ENCODE measurements at regions not wholly inside any gene's neighbourhood (a gene's known extent, or its start where the extent isn't known, plus 50 kb on each side); places are given as distances from the start of the nearest gene placed in this dataset.

DNA sequence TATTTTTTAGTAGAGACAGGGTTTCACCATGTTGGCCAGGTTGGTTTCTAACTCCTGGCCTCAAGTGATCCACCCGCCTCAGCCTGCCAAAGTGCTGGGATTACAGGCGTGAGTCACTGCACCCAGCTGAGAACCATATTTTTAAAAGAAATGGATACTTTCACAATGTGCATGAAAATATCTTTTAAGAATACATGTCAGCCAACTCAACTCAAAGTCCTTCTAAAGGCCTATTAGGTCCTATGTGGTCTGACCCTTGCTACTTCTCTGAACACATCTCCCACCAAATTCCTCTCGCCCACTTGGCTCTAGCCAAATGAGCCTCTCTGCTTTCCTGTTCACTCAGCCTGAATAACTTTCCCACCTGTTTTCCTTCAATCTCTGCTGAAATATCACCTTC is 119.6 kb downstream of the MTX2 start:
- DNase-seq (ENCODE audit: low spot score) (no peak), FAIRE-seq (no peak)

DNA sequence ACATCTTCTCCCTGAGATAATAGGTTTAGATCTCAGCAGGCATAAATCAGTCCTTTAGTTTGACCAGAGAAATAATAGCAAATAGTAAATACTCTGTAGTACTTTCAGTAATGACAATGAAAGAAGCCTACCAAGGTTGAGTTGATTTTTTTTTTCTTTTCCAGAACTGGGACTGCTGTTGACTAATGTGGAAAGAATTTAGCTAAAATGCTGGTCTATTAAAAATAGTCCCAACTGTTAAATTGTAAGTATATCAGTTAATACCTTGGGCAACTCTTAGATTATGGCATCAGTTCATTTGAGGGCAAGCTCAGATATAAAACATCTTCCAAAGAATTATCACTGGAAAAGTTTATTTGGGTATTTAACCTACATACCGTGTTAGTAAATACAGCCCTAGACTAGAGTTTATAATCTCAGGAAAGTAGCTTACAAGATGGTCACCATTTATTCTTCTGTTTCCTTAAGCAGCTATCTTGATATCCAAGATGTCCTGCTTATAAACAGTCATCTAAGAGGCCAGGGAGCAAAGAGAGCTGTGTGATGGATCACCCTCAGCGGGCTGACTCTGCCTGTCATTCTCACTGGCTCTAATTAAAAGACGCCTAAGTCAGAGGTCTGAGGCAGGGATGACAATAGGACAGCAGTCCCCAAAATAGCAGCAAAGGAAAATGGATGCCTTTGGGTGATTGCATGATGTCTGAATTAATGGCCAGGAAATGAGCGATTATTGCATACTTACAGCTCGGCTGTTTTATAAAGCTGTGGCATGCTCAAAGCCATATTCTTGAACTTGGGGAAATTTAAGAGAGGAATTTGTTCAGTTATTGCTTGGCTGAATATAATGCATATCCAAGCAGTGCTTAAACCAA is 121.3 kb downstream of the MTX2 start:
- FAIRE-seq (no peak), DNase-seq (ENCODE audit: low spot score) (no peak)

DNA sequence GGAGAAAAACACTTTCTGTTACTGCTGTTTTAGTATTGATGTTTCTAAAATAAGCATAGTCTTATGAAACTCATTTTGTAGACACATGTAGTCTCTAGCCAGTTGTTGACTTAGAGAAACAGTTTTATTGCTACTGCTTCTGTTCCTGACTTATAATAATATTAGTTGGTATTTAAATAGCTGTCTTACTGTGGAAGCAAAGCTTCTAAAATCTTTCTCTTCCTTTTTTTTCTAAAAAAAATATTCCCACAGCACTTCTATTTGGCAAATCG is 121.8 kb downstream of the MTX2 start:
- DNase-seq (ENCODE audit: low spot score) (no peak), FAIRE-seq (no peak)

DNA sequence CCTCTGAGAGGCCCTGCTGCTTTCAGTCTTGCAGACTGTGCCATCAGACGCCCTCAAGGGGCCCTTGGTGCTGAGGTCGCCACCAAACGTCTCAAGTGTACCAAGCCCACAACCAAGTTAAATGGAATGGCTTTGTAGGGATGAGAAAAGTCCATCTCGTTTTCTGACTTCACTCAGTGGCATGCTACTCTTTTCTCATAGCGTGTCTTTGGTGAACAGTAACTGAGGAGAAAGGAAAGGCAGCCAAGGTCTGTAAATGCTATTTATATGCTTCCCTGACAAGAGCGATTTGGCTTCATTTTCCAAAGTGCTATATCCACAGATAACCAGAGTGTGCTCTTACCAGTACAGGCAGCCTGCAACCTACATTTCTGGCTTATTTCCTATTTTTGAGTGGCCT is 123.0 kb downstream of the MTX2 start:
- DNase-seq (ENCODE audit: low spot score) (no peak), FAIRE-seq (no peak)

DNA sequence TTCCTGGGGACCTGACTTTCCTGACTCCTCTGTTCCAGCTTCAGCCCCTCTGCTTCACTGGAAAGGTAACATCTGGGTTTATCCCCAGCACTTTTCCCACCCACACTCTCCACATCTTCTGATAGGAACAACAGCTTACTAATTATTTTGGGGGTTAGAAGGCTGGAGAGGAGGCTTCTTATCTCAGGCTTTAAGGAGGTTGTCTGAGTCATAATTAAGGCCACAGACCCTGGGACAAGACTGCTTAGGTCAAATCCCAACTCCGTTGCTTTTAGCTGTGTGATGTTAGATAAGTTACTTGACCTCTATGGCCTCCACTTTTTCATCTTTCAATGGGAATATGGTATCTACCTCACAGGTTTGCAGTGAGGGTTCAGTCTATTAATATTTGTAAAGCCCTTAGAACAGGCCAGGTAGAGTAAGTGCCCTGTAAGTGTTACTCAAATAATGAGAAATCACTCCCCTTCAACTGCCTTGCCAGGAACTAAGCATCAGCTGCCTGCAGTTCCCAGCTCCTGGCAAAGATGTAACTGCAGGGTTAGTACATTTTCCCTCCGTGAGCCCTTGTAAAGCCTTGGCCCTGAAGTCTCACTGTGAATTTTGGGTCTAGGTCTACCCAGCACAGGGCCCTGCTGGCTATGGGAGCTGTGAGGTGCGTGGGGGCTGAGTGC is 123.6 kb downstream of the MTX2 start:
- DNase-seq (ENCODE audit: low spot score): no peak
- FAIRE-seq: no peak

DNA sequence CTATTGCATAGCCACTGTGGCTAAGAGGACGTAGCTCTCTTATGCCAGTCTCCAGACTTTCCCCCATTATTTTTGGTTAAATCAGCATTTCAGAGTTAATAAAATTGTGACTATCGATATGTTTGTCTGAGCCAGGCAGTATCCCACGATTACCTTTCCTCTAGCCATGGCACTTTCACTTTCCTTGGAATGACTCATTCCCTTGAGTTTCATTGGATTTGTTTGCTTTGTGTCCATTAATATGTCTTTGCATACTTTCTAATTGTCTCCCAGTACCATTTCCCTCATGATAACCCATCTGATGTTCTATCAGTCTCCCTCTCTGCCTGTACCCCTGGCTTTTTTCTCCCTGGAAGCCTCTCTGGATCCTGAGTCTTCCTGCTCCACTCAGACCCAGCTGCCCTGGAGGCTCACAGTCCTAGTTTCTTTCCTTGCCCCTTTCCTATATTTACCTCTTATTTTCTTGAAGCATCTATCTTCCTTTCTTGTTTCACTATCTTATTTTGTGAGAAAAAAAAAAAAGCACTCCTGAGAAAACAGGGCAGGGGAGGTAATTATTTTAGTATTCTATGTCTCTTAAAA is 126.1 kb downstream of the MTX2 start:
- DNase-seq (ENCODE audit: low spot score) (peak; percentile 21), FAIRE-seq (no peak)

DNA sequence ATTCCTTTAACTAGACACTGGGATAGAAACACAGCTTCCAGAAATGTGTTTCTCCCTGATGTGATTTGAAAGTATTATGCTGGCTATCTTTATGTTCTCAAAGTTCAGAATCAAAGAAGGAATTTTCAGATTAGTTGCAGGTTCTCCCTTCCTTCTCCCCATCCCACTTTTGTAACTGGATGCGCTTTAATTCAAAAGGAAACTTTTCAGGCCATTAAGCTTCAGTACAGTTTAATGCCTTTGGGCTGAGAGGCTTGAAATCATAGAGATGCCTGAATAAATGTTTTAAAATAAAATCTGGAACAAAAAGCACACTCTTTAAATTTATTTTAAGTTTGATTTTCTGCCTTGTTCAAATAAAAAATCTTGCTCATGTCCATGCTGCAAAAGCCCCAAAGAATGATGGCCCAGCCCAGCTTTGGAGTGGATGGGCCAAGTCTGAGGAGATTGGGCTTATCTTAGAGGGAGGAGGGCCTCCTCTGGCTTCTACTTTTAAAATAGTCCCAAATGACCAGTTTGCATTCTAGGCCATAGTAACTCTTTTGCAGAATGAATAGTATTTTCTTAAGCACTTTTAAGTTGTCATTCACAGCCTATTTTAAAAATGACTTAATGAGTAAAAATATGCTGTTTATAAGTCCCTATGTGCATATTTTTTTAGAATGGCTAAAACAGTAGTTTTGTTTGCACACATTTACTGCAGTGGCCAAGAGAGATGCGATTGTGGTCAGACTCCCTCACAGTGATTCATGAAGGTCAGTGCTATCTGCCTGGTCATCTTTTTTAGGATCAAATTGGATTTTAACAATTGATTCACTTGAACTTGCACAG is 129.2 kb downstream of the MTX2 start:
- no peak for FAIRE-seq
- DNase-seq (ENCODE audit: low spot score): no peak

DNA sequence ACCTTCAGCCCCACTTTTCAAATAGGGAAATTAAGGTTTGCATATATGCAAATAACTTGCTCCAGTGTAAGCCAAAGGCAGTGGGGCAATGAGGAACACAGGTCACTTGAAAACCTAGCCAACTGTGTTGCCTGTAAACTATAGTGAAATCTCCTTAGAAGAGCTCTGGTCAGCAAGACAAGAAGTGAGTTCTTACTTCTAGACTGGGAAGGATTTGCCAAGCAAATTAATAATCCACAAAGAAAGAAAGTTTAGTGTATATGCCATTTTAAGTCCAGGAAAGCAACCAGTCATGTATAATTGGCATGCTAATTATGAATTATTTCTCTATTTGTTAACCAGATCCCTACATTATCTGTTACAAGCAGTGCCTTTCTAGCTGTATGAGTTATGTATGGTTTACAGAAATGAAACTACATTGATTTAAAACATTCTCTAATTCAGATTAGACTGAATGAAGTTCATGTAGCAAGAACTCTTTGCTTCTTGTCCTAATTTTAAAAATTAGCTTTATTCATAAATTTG is 129.9 kb downstream of the MTX2 start:
- FAIRE-seq (no peak), DNase-seq (ENCODE audit: low spot score) (no peak)

DNA sequence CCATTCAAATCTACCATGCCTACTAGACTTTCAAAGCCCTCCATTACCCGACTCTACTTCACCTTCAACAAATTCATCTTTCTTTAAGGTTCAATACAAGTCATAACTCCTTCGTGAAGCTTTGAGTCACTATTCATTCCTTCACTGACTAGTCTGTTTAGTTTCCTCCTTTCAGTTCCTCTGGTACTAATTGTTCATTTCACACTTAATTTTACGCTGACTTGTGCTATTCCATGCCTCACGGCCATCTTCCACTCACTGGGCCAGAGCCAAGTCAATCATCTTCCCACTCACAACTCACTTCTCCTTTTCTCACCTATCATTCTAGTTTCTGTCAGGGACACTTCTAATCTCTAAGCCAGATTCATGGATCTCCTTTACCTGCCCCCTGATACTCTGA is 136.2 kb downstream of the MTX2 start:
- no peak for FAIRE-seq
- no peak for DNase-seq (ENCODE audit: low spot score)

DNA sequence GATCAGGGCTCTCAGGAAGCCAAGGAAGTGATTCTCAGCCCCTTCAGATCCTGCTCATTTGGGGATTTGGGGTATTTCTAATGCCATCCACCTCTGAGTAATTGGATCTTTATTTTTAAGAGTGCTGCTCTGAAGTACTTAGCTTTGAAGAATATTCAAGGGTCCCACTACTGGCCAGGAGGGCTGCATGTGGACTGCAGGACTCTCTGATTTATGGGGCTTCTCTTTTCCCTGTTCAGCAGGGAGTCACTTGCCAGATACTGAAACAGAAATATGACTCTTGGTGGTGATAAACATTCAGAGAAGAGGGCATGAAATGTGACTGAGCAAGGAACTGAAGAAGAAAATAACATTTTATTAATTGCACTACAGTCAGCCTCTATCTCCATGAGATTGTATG is 138.5 kb downstream of the MTX2 start:
- FAIRE-seq (no peak), DNase-seq (ENCODE audit: low spot score) (no peak)

DNA sequence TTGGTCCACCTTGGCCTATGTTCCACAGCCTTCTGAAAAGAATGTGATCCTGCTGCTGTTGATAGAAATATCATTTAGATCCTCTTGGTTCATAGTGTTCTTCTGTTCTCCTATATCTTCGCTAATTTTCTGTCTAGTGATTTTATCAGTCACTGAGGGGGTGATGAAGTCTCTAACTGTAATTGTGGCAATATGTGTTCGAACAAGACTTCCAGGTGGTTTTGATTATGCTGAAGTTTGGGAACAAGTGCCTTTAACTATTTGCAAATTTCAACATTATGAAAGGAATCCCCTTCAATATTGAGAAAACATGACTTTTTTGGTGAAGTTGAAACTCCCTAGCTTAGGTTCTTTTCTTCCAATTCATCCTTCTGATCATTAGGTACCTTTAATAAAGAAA is 140.4 kb downstream of the MTX2 start:
- FAIRE-seq: no peak
- DNase-seq (ENCODE audit: low spot score): no peak

DNA sequence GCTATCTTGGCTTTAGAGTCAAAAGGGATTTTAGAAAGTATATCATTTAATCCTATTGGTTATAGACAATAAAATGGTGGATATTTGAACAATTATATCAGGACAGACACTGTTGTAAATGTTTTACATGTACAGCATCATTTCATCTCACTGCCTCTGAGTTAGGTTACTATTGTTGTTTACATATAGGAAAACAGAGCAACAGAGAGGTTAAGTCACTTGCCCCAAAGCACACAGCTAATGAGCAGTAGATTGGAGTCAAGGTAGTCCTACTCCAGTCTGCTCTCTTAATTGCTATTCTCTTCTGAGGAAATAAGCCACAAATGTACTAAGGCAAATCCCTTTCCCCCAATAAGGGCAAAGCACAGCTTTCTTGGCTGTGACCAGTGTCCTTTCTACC is 142.9 kb downstream of the MTX2 start:
- DNase-seq (ENCODE audit: low spot score): no peak
- no peak for FAIRE-seq

DNA sequence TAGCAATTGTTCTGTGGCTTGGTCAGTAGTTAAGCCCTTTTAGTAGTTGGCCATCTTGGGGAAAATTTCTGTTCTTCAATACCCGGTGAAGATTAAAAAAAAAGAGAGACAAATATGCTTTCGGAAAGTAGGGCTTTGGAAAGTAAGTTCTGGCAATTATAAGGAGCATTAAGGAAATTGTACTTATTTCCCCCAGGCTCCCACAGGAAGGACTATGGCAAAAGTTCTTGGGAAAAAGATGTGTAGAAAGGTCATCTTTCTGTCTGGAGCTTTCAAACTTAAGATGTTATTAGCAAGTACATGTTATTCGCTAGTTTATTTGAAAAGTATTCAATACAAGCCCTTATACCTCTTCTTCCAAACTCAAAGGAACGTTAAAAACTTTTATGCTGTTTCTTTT is 144.5 kb downstream of the MTX2 start:
- no peak for FAIRE-seq
- no peak for DNase-seq (ENCODE audit: low spot score)

DNA sequence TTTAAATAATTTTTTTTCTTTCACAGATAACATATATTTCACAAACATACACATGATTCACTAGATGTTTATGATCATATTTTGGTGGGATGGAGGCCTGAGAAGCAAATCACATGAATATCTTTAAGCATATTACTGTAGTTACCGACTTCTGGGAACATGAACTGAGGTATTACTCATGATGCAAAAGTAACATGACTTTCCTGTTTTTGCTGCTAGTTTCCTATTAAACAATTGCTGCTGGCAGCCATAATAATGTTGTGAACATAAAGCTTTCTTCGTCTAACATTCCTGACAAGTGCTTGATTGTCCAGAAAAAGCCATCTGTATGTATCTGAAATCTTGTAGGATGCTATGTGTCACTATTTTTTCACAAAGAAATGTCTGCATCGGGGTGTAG is 145.4 kb downstream of the MTX2 start:
- no peak for DNase-seq (ENCODE audit: low spot score)
- FAIRE-seq: no peak

DNA sequence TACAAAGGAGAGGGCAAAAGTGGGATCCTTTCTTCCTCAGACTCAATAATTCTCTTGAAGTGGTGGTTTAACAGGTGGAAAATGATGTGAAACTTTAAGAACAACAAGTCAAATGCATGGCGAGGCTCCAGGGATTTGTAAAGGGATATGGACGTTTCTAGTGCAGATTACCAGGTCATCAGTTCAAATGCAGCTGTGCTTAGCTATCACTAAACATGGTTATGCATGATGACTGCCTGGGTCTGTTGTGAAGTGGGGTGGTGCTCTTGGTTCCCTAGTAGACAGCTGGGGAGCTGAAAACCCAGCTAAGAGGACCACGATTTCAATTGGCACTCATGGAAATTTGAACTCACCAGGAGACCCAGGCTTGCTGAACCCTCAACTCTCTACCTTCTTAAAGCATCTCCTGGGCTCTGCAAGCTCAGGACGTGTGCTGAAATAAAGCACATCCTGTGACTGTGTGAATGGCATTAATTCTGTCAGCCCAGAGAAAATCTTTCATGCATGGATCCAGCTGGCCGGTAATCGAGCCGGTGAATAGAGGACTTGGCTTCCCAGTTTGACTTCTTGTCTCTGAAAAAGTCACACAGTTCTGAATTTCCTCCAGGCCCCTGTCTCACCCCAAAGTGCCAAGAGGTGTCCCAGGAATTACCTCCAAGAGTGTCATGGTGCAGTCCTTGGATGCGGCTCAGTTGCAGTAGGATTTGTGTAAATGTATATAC is 146.1 kb downstream of the MTX2 start:
- FAIRE-seq (no peak), DNase-seq (ENCODE audit: low spot score) (no peak)

DNA sequence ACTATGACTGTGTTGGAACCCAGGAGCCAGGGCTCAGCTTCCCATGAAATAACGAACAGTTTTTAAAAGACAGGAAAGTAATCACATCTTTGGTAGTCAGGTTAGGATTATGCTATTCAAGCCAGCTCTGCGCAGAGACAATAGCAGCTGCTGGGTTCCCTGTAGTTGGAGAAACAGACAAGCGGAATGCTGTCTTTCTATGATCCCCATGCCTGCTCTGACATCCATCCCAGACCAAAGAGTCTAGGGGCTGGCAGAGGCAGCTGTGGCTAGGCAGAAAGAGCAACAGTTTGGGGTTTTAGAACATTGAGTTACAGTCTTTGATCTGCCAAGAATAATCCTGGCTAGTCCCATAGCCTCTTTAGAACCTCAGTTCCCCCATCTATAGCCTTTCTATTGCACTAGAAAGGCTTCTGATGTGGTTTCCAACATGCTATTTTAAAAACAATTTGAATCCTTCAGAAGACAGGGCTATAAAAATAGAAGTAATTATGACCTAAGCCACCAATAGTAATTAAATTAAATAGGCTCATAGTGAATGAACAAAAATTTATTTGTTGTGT is 146.8 kb downstream of the MTX2 start:
- no peak for DNase-seq (ENCODE audit: low spot score)
- FAIRE-seq: no peak

DNA sequence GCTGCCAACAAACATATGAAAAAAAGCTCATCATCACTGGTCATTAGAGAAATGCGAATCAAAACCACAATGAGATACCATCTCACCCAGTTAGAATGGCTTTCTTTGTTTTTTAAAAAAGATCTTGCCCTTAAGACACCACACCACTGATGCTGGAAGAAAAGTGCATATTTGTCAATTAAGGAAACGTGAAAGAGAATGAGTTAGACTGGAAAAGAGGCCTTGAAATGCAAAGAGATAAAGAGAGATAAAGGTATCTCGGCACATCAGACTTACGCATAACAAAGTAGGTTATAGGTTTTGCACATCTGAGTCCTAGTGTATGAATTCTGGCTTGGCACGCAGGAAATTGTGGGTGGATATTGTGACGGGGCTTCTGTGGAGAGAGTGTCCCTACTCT is 149.5 kb downstream of the MTX2 start:
- no peak for FAIRE-seq
- no peak for DNase-seq (ENCODE audit: low spot score)

DNA sequence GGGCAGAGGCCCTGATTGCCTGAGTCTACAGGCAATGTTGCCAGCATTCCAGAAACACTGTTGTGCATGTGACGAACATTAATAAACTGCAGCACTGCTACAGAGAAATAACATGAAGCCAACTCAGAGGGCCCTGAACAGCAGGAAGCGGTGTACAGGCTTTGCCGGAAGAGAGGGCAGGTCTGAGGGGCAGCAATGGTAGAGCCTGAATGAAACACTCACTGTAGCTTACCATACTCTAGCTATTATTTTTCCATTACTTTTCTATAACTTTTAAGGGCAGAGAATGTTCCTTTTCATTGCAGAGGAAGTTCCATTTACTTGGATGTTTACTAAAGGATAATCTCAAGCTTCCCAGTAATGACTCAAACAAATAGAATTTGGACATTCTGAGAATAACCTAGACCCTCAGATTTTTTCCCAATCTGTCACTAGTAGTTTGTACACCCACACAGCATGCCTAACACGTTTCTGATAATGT is 150.4 kb downstream of the MTX2 start:
- FAIRE-seq: no peak
- peak; percentile 30 for DNase-seq (ENCODE audit: low spot score)

DNA sequence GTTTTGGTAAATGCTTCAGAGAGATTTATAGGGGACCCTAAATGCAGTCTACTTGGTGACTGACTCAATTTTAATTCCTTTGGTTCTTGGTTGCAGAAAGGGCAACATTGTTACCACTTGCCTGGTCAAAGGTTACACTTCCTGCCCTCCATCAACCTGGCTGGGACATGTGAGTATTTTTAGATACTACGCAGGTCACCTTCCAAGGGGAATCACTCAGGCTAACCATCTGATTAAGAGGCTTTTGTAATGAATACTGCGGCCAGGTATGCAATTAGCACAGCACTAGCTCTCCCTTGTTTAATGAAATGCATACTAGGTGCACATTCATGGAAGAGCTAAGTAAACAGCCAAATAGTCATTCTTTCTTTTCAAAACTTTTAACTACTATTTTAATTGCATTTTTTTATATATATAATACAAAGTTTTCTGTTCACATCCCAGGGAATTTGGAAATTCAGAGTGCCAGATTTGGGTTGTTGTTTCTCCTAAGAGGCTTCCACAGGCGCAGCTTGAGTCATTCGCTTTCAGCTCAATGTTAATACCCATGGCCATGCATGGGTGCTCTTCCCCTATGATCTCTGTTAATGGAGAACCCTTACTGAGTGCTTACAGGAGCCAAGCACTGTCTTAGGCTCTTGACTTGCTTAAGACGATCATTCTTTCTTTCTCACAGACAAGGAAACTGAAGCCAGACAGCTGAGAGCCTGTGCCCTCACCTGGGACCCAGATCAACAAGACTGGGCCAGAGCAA is 152.2 kb downstream of the MTX2 start:
- no peak for DNase-seq (ENCODE audit: low spot score)
- no peak for FAIRE-seq

DNA sequence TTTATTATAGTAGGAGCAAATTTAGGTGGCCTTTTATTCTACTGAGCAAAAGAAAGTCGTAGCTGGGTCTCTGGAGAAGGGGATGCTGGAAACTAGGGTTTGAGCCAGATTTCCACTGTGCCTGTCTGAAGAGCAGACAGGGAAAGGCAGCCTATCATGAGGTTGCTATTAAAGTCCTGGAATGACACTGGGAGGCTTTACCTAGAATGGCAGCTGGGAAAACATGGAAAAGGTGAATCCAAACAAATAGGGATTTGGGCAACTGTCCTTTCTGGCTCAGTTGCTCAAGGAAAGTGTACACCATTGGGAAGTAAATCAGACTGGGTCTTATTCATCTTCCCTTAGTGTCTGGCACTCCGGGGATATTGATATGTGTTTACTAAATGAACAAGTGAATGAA is 154.6 kb downstream of the MTX2 start:
- no peak for DNase-seq (ENCODE audit: low spot score)

More for the DNA sequence above, 154.6 kb downstream of the MTX2 start:
- no peak for FAIRE-seq

All from urothelium cell line (cell line).